ENCODE measurements at regions not wholly inside any gene's neighbourhood (a gene's known extent, or its start where the extent isn't known, plus 50 kb on each side); places are given as distances from the start of the nearest gene placed in this dataset.

GRCh38 chr2:128549646-128550260, 231.1 kb upstream of the HS6ST1 start:
- Histone ChIP-seq H3K27me3 (ENCODE audit: low read length) (no peaks in the 10 kb centered on the region), H3F3A (ENCODE audit: insufficient read depth) (no peaks in the 10 kb centered on the region), H3K79me2 (ENCODE audit: insufficient read depth, low read length) (no peaks in the 10 kb centered on the region), H3K4me2 (ENCODE audit: low read depth, low read length, poor library complexity, severe bottlenecking) (no peak overlapping the region), H3K36me3 (ENCODE audit: low read length) (no peaks in the 10 kb centered on the region), H3K27ac (ENCODE audit: low read depth, low read length) (no peak overlapping the region), H3K9me2 (replicated peaks; ENCODE audit: insufficient read depth, low read length) (no peaks in the 10 kb centered on the region), H3K4me3 (ENCODE audit: insufficient read depth, low read length, poor library complexity, severe bottlenecking) (no peak overlapping the region), H4K20me1 (ENCODE audit: low read depth, low read length) (no peaks in the 10 kb centered on the region), H3K9me3 (ENCODE audit: insufficient read depth, low read length) (no peaks in the 10 kb centered on the region), H3K9ac (ENCODE audit: low read length) (no peak overlapping the region), H2AFZ (ENCODE audit: low read depth, low read length, severe bottlenecking) (no peak overlapping the region)
- TF ChIP-seq EZH2phosphoT487 (conservative IDR thresholded peaks at IDR 0.05; ENCODE audit: low read length) (no peak), CTCF (IDR thresholded peaks at IDR 0.05; ENCODE audit: insufficient read depth, low read length, poor library complexity, severe bottlenecking) (no peak)

- Histone ChIP-seq H3K9me2 (replicated peaks; ENCODE audit: insufficient read depth, low read length) (no peaks in the 10 kb centered on the region), H3K79me2 (ENCODE audit: insufficient read depth, low read length) (no peaks in the 10 kb centered on the region), H3F3A (ENCODE audit: insufficient read depth) (no peaks in the 10 kb centered on the region), H3K36me3 (ENCODE audit: low read length) (no peaks in the 10 kb centered on the region), H3K4me2 (ENCODE audit: low read depth, low read length, poor library complexity, severe bottlenecking) (no peak overlapping the region), H4K20me1 (ENCODE audit: low read depth, low read length) (no peaks in the 10 kb centered on the region), H3K4me3 (ENCODE audit: insufficient read depth, low read length, poor library complexity, severe bottlenecking) (no peak overlapping the region), H3K9ac (ENCODE audit: low read length) (no peak overlapping the region), H3K27me3 (ENCODE audit: low read length) (no peaks in the 10 kb centered on the region), H2AFZ (ENCODE audit: low read depth, low read length, severe bottlenecking) (no peak overlapping the region), H3K9me3 (ENCODE audit: insufficient read depth, low read length) (no peaks in the 10 kb centered on the region), H3K27ac (ENCODE audit: low read depth, low read length) (no peak overlapping the region)
- TF ChIP-seq EZH2phosphoT487 (conservative IDR thresholded peaks at IDR 0.05; ENCODE audit: low read length) (no peak), CTCF (IDR thresholded peaks at IDR 0.05; ENCODE audit: insufficient read depth, low read length, poor library complexity, severe bottlenecking) (no peak)
Measured at GRCh38 chr2:128550389-128550788, 231.7 kb upstream of the HS6ST1 start.

- Histone ChIP-seq H2AFZ (ENCODE audit: low read depth, low read length, severe bottlenecking) (no peak overlapping the region), H3K79me2 (ENCODE audit: insufficient read depth, low read length) (no peaks in the 10 kb centered on the region), H4K20me1 (ENCODE audit: low read depth, low read length) (no peaks in the 10 kb centered on the region), H3F3A (ENCODE audit: insufficient read depth) (no peaks in the 10 kb centered on the region), H3K4me2 (ENCODE audit: low read depth, low read length, poor library complexity, severe bottlenecking) (no peak overlapping the region), H3K9me3 (ENCODE audit: insufficient read depth, low read length) (no peaks in the 10 kb centered on the region), H3K4me3 (ENCODE audit: insufficient read depth, low read length, poor library complexity, severe bottlenecking) (no peak overlapping the region), H3K36me3 (ENCODE audit: low read length) (no peaks in the 10 kb centered on the region), H3K9me2 (replicated peaks; ENCODE audit: insufficient read depth, low read length) (no peaks in the 10 kb centered on the region), H3K9ac (ENCODE audit: low read length) (no peak overlapping the region), H3K27ac (ENCODE audit: low read depth, low read length) (no peak overlapping the region), H3K27me3 (ENCODE audit: low read length) (no peaks in the 10 kb centered on the region)
- no peak for TF ChIP-seq CTCF (IDR thresholded peaks at IDR 0.05; ENCODE audit: insufficient read depth, low read length, poor library complexity, severe bottlenecking)
- TF ChIP-seq EZH2phosphoT487 (conservative IDR thresholded peaks at IDR 0.05; ENCODE audit: low read length), result no peak
Measured at GRCh38 chr2:128550801-128551416, 232.2 kb upstream of the HS6ST1 start.
